ENCODE measurements at regions not wholly inside any gene's neighbourhood (a gene's known extent, or its start where the extent isn't known, plus 50 kb on each side); places are given as distances from the start of the nearest gene placed in this dataset.

DNA sequence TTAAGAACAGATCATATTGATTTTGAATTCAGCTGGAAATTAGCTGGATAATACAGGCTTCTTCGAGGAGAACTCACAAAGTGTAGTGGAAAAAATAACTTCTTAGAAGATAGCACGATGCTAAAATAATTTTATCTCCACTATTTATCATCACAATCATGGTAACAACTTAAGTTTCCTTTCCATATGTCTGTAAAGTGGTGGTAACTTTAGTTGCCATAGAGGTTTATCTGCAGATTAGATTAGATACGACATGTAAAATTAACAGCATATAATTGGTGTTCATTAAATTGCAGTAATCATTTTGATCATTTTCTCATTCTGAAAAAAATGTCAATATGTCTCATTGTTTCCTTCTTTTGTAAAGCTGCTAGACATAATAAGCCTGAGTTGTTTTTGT lies 921.5 kb downstream of the KCNT2 start:
- TF ChIP-seq POLR2A (IDR thresholded peaks at IDR 0.05) = no peak
- TF ChIP-seq, protein P1, sequence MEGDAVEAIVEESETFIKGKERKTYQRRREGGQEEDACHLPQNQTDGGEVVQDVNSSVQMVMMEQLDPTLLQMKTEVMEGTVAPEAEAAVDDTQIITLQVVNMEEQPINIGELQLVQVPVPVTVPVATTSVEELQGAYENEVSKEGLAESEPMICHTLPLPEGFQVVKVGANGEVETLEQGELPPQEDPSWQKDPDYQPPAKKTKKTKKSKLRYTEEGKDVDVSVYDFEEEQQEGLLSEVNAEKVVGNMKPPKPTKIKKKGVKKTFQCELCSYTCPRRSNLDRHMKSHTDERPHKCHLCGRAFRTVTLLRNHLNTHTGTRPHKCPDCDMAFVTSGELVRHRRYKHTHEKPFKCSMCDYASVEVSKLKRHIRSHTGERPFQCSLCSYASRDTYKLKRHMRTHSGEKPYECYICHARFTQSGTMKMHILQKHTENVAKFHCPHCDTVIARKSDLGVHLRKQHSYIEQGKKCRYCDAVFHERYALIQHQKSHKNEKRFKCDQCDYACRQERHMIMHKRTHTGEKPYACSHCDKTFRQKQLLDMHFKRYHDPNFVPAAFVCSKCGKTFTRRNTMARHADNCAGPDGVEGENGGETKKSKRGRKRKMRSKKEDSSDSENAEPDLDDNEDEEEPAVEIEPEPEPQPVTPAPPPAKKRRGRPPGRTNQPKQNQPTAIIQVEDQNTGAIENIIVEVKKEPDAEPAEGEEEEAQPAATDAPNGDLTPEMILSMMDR (IDR thresholded peaks at IDR 0.05) = no peak
- TF ChIP-seq EP300 (IDR thresholded peaks at IDR 0.05) = no peak
